Smooth muscle cell (in vitro differentiated cells): ENCODE measurements at regions not wholly inside any gene's neighbourhood (a gene's known extent, or its start where the extent isn't known, plus 50 kb on each side); places are given as distances from the start of the nearest gene placed in this dataset.

ENCODE experiments used
- DNase-seq: peaks from one replicate; lab custom pipeline; 2025; ENCODE audit not compliant: unreplicated experiment; lab: John Stamatoyannopoulos, UW
- H2AFZ ChIP-seq: fragments of 200-600 bp; sonication (generic); 2 replicates; pipeline ENCODE4 v1.6.0; 2016; ENCODE audit warnings: antibody characterized with exemption, low read depth, mild to moderate bottlenecking
- H3F3A ChIP-seq: fragments of 200-600 bp; sonication (generic); 2 replicates; pipeline ENCODE4 v1.6.0; 2017; ENCODE audit warnings: antibody characterized with exemption, low read depth
- H3K27ac ChIP-seq: fragments of 200-600 bp; sonication (generic); 2 replicates; pipeline ENCODE4 v1.5.1; 2016; ENCODE audit warnings: low read depth, mild to moderate bottlenecking
- H3K27me3 ChIP-seq: fragments of 200-600 bp; sonication (generic); 2 replicates; pipeline ENCODE4 v1.6.1; 2016; ENCODE audit warnings: low read depth, mild to moderate bottlenecking
- H3K36me3 ChIP-seq: fragments of 200-600 bp; sonication (generic); 2 replicates; pipeline ENCODE4 v1.5.1; 2016; ENCODE audit warnings: low read depth
- H3K4me1 ChIP-seq: fragments of 200-600 bp; sonication (generic); 2 replicates; pipeline ENCODE4 v1.5.1; 2016; ENCODE audit warnings: low read depth
- H3K4me2 ChIP-seq: fragments of 200-600 bp; sonication (generic); 2 replicates; pipeline ENCODE4 v1.6.0; 2016; ENCODE audit warnings: mild to moderate bottlenecking
- H3K4me3 ChIP-seq: fragments of 200-600 bp; sonication (generic); 2 replicates; pipeline ENCODE4 v1.5.1; 2016; ENCODE audit warnings: mild to moderate bottlenecking
- H3K79me2 ChIP-seq: fragments of 200-600 bp; sonication (generic); 2 replicates; pipeline ENCODE4 v1.6.0; 2016; ENCODE audit warnings: low read depth, mild to moderate bottlenecking
- H3K9ac ChIP-seq: fragments of 200-600 bp; sonication (generic); 2 replicates; pipeline ENCODE4 v1.6.0; 2016; ENCODE audit warnings: low read depth
- H3K9me3 ChIP-seq: fragments of 200-600 bp; sonication (generic); replicated peaks from 2 replicates; pipeline ENCODE4 v1.5.1; 2016; ENCODE audit warnings: low read depth
- H4K20me1 ChIP-seq: fragments of 200-600 bp; sonication (generic); 2 replicates; pipeline ENCODE4 v1.6.0; 2016; ENCODE audit warnings: low read depth
- WGBS: methylation state at CpG from one replicate; pipeline ENCODE4 v1.1.7; 2016; ENCODE audit warnings: low lambda C conversion rate; 5-methylcytosine and 5-hydroxymethylcytosine counted together
- TF ChIP-seq, protein P1 (sequence below): fragments of 200-600 bp; sonication (generic); IDR thresholded peaks from 2 replicates; pipeline ENCODE4 v1.5.1; 2017; ENCODE audit warnings: borderline replicate concordance, mild to moderate bottlenecking, antibody characterized with exemption; ENCODE audit not compliant: insufficient read depth, poor library complexity, severe bottlenecking

DNA sequence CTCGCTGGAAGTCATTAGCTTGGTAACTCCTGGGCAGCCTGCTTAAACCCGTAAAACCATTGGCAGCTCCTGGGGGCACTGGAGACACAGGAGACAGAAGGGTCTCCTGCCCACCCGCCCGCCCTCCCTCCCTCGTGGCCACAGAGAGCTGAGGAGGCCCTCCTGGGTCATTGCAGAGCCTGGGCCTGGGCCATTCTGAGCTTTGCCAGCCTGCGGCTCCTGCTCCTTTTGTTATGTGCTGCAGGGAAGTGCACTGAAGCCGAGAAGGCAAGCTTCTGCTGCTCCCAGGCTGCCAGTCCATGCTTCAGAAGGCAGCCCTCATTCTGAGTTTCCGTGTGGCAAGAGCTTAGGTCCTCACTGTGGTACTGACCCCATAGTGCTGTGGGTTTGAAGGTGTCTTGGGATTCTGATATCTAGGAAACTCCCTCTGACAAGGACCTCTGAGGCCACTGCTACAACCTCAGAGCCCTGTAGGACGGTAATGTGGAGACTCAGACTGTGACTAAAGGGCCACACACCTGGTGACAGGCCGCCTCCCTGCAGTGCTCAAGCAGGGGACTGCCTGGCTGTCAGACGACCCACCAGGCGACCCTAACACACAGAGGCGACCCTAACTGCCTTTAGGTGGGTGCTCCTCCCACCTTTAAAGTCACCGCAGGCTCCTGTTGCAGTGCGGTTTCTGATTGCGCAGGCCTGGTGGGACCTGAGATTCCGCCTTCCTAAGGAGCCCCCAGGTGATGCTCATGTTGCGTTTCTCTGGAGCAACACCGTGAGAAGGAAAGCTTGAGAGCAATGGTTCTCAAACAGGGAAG is 118.7 kb downstream of the IER5 start:
- WGBS: 88% methylated on average over 19 of the region's 19 CpGs
- H3K9me3 ChIP-seq: no peaks in the 10 kb centered on the region
- TF ChIP-seq, protein P1, sequence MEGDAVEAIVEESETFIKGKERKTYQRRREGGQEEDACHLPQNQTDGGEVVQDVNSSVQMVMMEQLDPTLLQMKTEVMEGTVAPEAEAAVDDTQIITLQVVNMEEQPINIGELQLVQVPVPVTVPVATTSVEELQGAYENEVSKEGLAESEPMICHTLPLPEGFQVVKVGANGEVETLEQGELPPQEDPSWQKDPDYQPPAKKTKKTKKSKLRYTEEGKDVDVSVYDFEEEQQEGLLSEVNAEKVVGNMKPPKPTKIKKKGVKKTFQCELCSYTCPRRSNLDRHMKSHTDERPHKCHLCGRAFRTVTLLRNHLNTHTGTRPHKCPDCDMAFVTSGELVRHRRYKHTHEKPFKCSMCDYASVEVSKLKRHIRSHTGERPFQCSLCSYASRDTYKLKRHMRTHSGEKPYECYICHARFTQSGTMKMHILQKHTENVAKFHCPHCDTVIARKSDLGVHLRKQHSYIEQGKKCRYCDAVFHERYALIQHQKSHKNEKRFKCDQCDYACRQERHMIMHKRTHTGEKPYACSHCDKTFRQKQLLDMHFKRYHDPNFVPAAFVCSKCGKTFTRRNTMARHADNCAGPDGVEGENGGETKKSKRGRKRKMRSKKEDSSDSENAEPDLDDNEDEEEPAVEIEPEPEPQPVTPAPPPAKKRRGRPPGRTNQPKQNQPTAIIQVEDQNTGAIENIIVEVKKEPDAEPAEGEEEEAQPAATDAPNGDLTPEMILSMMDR: no peak

DNA sequence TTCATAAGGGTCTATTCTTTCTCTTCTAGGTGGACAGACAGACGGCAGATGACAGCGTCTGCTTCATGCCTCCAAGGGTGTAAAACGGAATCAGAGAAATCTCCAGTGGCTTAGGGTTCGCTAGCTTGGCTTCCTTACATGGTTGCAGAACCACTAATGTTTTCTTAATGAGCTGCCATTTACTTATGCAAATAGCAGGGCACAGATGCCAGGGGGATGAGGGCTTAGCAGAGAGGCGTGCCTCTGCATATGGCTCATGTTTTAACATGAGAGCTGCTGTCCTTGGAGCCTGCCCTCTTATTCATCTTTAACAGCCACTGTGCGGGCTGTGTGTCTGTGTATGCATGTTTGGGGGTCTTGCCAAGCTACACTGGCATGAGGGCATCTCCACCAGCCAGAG is 119.6 kb downstream of the IER5 start:
- Histone ChIP-seq H4K20me1 (no peaks in the 10 kb centered on the region), H3K9me3 (no peaks in the 10 kb centered on the region), H3F3A (no peaks in the 10 kb centered on the region), H2AFZ (no peak overlapping the region), H3K79me2 (no peaks in the 10 kb centered on the region), H3K4me2 (no peak overlapping the region), H3K27ac (no peak overlapping the region), H3K36me3 (no peaks in the 10 kb centered on the region), H3K27me3 (peaks cover 7% of the 10 kb centered on the region), H3K9ac (no peak overlapping the region), H3K4me1 (peaks cover 4% of the 10 kb centered on the region), H3K4me3 (no peak overlapping the region)
- TF ChIP-seq, protein P1: no peak
- 84% methylated on average over 6 of the region's 6 CpGs for WGBS
- no peak for DNase-seq

More for the DNA sequence above, 118.7 kb downstream of the IER5 start:
- no peak overlapping the region for H2AFZ ChIP-seq
- H4K20me1 ChIP-seq: no peaks in the 10 kb centered on the region
- no peaks in the 10 kb centered on the region for H3F3A ChIP-seq
- H3K79me2 ChIP-seq: no peaks in the 10 kb centered on the region
- no peak for DNase-seq
- H3K9ac ChIP-seq: no peak overlapping the region
- no peak overlapping the region for H3K4me3 ChIP-seq
- H3K27ac ChIP-seq: no peak overlapping the region
- H3K4me1 ChIP-seq: peaks cover 4% of the 10 kb centered on the region
- H3K4me2 ChIP-seq: no peak overlapping the region
- no peaks in the 10 kb centered on the region for H3K36me3 ChIP-seq
- H3K27me3 ChIP-seq: peaks cover under 1% of the 10 kb centered on the region

DNA sequence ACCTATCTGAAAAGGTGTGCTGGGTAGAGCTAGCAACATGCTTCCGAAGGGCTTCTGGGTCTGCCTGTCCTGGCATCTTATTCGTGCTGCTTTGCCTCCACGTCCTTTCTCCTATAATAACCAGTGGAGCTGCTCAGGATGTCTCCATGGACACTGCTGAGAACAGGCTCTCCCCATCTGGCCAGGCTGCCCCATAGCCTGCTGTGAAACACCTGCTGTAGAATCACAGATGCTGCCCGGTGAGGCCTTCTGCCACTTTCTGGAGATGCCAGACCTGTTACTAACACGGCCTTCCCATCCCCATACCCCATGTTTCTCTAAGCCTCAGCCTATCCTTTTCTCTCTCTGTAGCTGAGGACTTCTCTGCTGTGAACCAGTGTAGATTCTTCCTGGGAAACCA is 120.5 kb downstream of the IER5 start:
- no peak for DNase-seq
- TF ChIP-seq, protein P1: no peak
- WGBS: 92% methylated on average over 5 of the region's 5 CpGs

DNA sequence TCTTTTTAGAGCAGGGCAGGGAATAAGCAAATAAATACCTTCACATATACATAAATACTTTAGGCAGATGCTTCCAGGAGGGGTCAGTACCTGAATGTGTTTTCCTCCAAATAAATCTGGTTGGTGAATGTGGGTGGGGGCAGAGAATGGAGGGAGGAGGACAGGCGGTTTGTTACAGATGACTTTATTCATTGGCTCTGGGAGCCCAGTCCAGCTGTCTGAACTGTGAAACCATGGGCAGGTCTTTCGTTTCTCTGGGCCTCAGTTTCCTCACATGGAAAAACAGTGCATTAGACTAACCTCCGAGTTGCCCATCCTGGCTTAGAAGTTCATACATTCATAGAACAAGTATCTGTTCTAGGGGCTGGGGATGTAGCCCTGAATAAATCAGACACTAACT is 124.6 kb downstream of the IER5 start:
- Histone ChIP-seq H3K9me3 (no peaks in the 10 kb centered on the region), H3K36me3 (no peaks in the 10 kb centered on the region), H3K4me1 (no peaks in the 10 kb centered on the region), H2AFZ (no peak overlapping the region), H3K27ac (no peak overlapping the region), H3K4me3 (no peak overlapping the region), H3K4me2 (no peak overlapping the region), H3F3A (no peaks in the 10 kb centered on the region), H3K9ac (no peak overlapping the region), H3K79me2 (no peaks in the 10 kb centered on the region), H4K20me1 (no peaks in the 10 kb centered on the region), H3K27me3 (peaks cover 7% of the 10 kb centered on the region)
- WGBS: 79% methylated on average over 3 of the region's 3 CpGs
- TF ChIP-seq, protein P1: no peak
- DNase-seq: no peak

More for the DNA sequence above, 120.5 kb downstream of the IER5 start:
- H3K9me3 ChIP-seq: no peaks in the 10 kb centered on the region
- H4K20me1 ChIP-seq: no peaks in the 10 kb centered on the region
- H3K27ac ChIP-seq: no peak overlapping the region
- H3K9ac ChIP-seq: no peak overlapping the region
- H3F3A ChIP-seq: no peaks in the 10 kb centered on the region
- no peak overlapping the region for H3K4me3 ChIP-seq
- H2AFZ ChIP-seq: no peak overlapping the region
- peaks cover 4% of the 10 kb centered on the region for H3K4me1 ChIP-seq
- no peaks in the 10 kb centered on the region for H3K36me3 ChIP-seq
- H3K79me2 ChIP-seq: no peaks in the 10 kb centered on the region
- peaks cover 7% of the 10 kb centered on the region for H3K27me3 ChIP-seq
- no peak overlapping the region for H3K4me2 ChIP-seq
